Pancreas (tissue), 10 donors: ENCODE measurements at regions not wholly inside any gene's neighbourhood (a gene's known extent, or its start where the extent isn't known, plus 50 kb on each side); places are given as distances from the start of the nearest gene placed in this dataset.

Source experiments
- ATAC-seq, 4 donors: fragments of 200-7000 bp; cut with Tn5 transposase; one replicate each; pipeline versions ENCODE4 v1.8.0 to v1.9.1; 2020; ENCODE audit warnings: mild to moderate bottlenecking in 4 of 4, moderate library complexity in 4 of 4
- DNase-seq, 6 donors: peaks; one replicate each; pipeline ENCODE4 v3.0.0-alpha.2; 2020
- FAIRE-seq: peaks from 2 replicates; lab custom pipeline; 2012; peaks lifted over from hg19 to GRCh38; lab: Jason Lieb, UNC
- H3K27ac ChIP-seq, 4 donors: fragments of 200-600 bp; sonication (generic); 1 replicate in 3 of 4; 2 replicates in 1 of 4; pipeline versions ENCODE4 v1.5.0 to v1.8.0; 2020
- H3K27me3 ChIP-seq, 4 donors: fragments of 200-600 bp; one replicate each; pipeline ENCODE4 v1.8.0; 2021
- H3K36me3 ChIP-seq, 3 donors: fragments of 200-600 bp; sonication (generic) in 1 of 3; one replicate each; pipeline versions ENCODE4 v1.5.0 to v1.8.0; 2020 to 2021
- H3K4me1 ChIP-seq, 3 donors: fragments of 200-600 bp; one replicate each; pipeline ENCODE4 v1.8.0; 2021
- H3K4me3 ChIP-seq, 4 donors: fragments of 200-600 bp; sonication (generic) in 2 of 4; one replicate each; pipeline versions ENCODE4 v1.5.0 to v1.8.0; 2020 to 2021
- H3K9me3 ChIP-seq, 4 donors: fragments of 200-600 bp; one replicate each; pipeline ENCODE4 v1.8.0; 2021
- WGBS, 2 donors: extraction: QIAGEN DNeasy Blood & Tissue Kit; methylation state at CpG; one replicate each; pipeline ENCODE4 v1.1.7; 2013; 5-methylcytosine and 5-hydroxymethylcytosine counted together
- intact Hi-C, 3 donors: fragments of 100-400 bp; cut with DNase I; formaldehyde crosslinking; loops; one replicate each; pipeline versions ENCODE4 v1.11.1 to v1.14.2; 2022
- TF ChIP-seq, protein P1 (sequence below), 4 donors: fragments of 200-600 bp; sonication (generic) in 3 of 4; IDR thresholded peaks; one replicate each; pipeline versions ENCODE4 v1.5.0 to v1.8.0; 2021; ENCODE audit warnings: antibody characterized with exemption in 4 of 4
- donor health status: healthy with polysubstance abuse.
- donor health status: DM: no; HTN: no; CAD: no; lungs with moderate emphysema.
- donor health status: DM: no; HTN: no; CAD: no.
- donor health status: control.
- donor health status: control.
- donor health status: Bipolar disorder and iron deficiency.
- donor health status: DM: yes; HTN: yes; CAD: no.
- donor health status: DM: no; HTN: no; CAD: no.
- donor health status: DM: no; HTN: no; CAD: no.
- donor health status: DM: yes; HTN: yes; CAD: no.

DNA sequence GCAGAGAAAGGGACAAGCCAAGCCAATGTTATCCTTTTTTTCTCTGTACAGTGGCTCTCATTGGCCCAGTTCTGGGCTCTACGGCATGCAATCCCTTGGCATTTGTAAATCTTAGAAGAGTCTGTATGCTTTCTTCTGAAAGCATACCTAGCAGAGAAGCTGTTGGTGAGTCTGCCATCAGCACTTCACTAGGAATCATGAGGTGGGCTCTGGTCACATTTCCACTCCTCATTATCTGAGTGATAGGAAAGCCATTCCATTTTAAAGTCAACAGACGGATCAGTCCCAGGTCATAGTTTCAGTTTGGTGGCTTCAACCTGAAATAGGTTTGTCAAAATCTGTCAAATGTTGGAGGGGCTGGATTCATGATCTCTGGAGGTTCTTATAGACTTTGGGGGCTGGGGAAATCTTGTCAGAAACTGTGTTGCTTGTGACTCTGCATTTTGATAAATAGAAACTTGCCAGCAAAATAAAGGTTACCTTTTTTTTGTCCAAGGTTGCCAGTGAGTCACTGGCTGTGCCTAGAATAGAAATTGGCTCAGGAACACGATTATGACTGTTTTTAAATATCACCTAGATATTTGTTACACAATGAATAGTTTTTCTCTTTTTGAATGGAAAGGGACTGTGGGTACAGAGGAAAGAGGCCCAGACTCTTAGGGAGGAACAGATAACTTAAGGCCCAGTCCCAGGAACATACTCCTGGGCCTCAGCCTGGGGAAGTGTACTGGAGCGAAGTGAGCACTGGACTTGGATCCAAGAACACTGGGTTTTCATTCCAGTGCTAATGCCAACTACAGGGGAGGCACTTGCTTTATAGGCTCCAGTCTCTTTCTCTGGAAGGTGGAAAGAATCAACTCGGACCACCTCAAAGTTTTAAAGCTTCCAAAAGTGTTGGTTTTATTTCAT lies 183.1 kb downstream of the NMUR2 start:
- H3K27ac ChIP-seq = peak overlapping the region in 1 of 4 donors; percentile 12
- no peaks in the 10 kb centered on the region for H3K27me3 ChIP-seq
- peak; percentile 54 to 90 (median 62) for ATAC-seq
- no peak for FAIRE-seq
- TF ChIP-seq, protein P1, sequence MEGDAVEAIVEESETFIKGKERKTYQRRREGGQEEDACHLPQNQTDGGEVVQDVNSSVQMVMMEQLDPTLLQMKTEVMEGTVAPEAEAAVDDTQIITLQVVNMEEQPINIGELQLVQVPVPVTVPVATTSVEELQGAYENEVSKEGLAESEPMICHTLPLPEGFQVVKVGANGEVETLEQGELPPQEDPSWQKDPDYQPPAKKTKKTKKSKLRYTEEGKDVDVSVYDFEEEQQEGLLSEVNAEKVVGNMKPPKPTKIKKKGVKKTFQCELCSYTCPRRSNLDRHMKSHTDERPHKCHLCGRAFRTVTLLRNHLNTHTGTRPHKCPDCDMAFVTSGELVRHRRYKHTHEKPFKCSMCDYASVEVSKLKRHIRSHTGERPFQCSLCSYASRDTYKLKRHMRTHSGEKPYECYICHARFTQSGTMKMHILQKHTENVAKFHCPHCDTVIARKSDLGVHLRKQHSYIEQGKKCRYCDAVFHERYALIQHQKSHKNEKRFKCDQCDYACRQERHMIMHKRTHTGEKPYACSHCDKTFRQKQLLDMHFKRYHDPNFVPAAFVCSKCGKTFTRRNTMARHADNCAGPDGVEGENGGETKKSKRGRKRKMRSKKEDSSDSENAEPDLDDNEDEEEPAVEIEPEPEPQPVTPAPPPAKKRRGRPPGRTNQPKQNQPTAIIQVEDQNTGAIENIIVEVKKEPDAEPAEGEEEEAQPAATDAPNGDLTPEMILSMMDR (IDR thresholded peaks at IDR 0.05) = no peak
- H3K4me3 ChIP-seq = no peak overlapping the region
- peak in 1 of 6 donors; percentile 14 for DNase-seq
- intact Hi-C loops = no loop called here
- no peaks in the 10 kb centered on the region for H3K9me3 ChIP-seq
- WGBS, 2 donors = 54 to 59% methylated on average over 5 of the region's 5 CpGs
- no peaks in the 10 kb centered on the region for H3K36me3 ChIP-seq
- peaks cover 0 to 9% (median 0%) of the 10 kb centered on the region in 3 donors for H3K4me1 ChIP-seq

DNA sequence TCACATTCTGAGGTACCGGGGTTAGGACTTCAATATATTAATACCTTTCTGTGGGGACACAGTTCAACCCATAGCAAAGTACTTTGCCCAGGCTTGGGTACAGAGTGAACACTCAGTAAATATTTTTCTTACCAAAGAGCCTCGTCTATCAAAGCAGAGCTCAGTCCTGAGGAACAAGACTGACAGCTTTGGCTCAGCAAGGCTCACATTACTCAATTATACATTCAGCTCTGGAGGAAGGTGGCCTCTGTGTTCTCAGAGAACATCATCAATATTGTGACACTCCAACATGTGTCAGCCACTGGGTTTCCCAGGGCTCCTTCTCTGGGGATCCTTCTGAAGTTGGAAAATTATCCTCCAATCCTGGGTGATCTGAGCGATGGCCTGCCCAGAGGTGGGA lies 186.4 kb downstream of the NMUR2 start:
- H3K9me3 ChIP-seq = no peaks in the 10 kb centered on the region
- no peak for DNase-seq
- intact Hi-C loops = no loop called here
- no peak overlapping the region for H3K4me3 ChIP-seq
- H3K36me3 ChIP-seq = no peaks in the 10 kb centered on the region
- 25 to 39% methylated on average over 3 of the region's 3 CpGs for WGBS, 2 donors
- ATAC-seq = no peak
- H3K27me3 ChIP-seq = no peaks in the 10 kb centered on the region
- FAIRE-seq = no peak
- TF ChIP-seq, protein P1 (IDR thresholded peaks at IDR 0.05) = no peak
- H3K4me1 ChIP-seq = peaks cover 0 to 9% (median 0%) of the 10 kb centered on the region in 3 donors
- no peak overlapping the region for H3K27ac ChIP-seq

DNA sequence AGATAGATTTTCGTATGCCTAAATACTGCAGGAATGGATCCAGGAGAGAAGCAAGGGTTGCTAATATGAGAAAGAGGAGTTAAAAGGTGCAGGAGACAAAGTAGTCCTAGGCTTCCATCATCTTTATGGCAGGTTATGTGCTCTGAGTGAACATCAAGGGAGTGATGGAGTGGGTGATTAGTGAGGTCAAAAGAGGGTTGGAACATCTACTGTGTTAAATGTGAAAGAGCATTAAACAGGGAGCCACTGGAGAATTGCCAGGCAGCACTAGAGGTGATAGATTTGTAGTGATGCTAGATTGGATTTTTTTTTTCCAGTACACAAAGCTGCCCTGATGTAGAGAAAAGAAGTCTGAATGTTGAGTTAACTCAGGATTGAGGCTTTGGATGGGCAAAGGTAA lies 199.3 kb downstream of the NMUR2 start:
- intact Hi-C loops = no loop called here
- FAIRE-seq (no peak), DNase-seq (no peak), ATAC-seq (no peak)
- no peaks in the 10 kb centered on the region for H3K36me3 ChIP-seq
- H3K27ac ChIP-seq = no peak overlapping the region
- WGBS, 2 donors = 1 to 21% methylated on average over 1 of the region's 1 CpG
- no peaks in the 10 kb centered on the region for H3K9me3 ChIP-seq
- no peaks in the 10 kb centered on the region for H3K27me3 ChIP-seq
- H3K4me3 ChIP-seq = no peak overlapping the region
- no peaks in the 10 kb centered on the region for H3K4me1 ChIP-seq
- TF ChIP-seq, protein P1 (IDR thresholded peaks at IDR 0.05) = no peak

DNA sequence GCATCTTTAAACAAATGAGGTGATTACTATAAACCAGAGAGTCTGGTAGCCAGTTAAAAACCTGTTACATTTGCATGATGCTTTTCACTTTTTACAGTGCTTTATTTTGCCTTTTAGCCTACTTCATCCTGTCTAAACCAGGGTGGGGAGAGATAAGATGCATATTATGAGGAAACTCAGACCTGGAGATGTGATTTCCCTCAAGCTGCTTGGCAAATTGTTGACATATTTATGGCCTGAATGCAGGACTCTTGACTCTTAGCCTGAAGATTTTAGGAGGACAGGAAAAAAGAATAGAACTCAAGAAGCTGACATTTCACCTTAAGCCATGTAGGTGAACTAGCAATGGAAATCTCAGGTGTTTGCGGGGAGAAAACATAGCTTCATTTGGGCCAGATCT lies 202.8 kb downstream of the NMUR2 start:
- Histone ChIP-seq H3K4me1 (no peaks in the 10 kb centered on the region), H3K27me3 (no peaks in the 10 kb centered on the region), H3K36me3 (no peaks in the 10 kb centered on the region), H3K4me3 (no peak overlapping the region), H3K9me3 (no peaks in the 10 kb centered on the region), H3K27ac (no peak overlapping the region)
- intact Hi-C loops = no loop called here
- WGBS, 2 donors = 90 to 95% methylated on average over 1 of the region's 1 CpG
- DNase-seq = no peak
- ATAC-seq = no peak
- no peak for FAIRE-seq
- TF ChIP-seq, protein P1 (IDR thresholded peaks at IDR 0.05) = no peak
